Uterus (tissue), 2 donors: ENCODE measurements at regions not wholly inside any gene's neighbourhood (a gene's known extent, or its start where the extent isn't known, plus 50 kb on each side); places are given as distances from the start of the nearest gene placed in this dataset.

Experiments used
- CTCF ChIP-seq, 4 experiments: fragments of 200-600 bp in 2 of 4; fragments of 450-650 bp in 2 of 4; sonication (generic) in 2 of 4; IDR thresholded peaks; one replicate each; pipeline ENCODE4 v1.5.1; 2016 to 2019; ENCODE audit warnings: antibody characterized with exemption in 4 of 4, mild to moderate bottlenecking in 2 of 4, moderate library complexity in 1 of 4
- POLR2A ChIP-seq, 2 donors: fragments of 450-650 bp; IDR thresholded peaks; one replicate each; pipeline ENCODE4 v1.6.1; 2016; ENCODE audit warnings: antibody characterized with exemption in 2 of 2, mild to moderate bottlenecking in 1 of 2, moderate library complexity in 1 of 2

- no peak for TF ChIP-seq POLR2A (IDR thresholded peaks at IDR 0.05)
- no peak for TF ChIP-seq CTCF (IDR thresholded peaks at IDR 0.05)
Observed at GRCh38 chr1:71135571-71135970, 54.7 kb upstream of the ZRANB2 start.
